ENCODE measurements at regions not wholly inside any gene's neighbourhood (a gene's known extent, or its start where the extent isn't known, plus 50 kb on each side); places are given as distances from the start of the nearest gene placed in this dataset.

DNA sequence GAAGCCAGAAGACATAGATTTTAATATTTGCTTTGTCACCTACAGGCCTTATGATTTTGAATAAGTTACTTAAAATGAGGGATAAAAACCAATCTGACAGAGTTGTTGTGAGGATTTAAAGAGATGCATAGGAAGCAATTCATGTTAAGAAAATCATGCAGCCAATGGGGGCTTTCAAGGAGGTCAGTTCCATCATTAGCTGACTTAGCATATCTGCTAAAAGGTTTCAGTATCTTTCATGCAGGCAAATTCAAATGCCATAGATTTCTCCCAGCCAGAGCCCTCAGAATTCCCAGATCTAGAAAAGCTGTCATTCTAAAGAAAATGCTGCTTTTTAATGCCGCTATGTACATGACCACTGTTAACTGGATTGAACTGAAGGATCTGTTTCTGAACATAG, 176.1 kb downstream of the GOLIM4 start:
- Histone ChIP-seq H3K27me3 (no peaks in the 10 kb centered on the region), H3K9me3 (no peaks in the 10 kb centered on the region), H3K9ac (ENCODE audit: low read depth in 2 of 2, low read length in 2 of 2) (no peak overlapping the region), H3K36me3 (no peaks in the 10 kb centered on the region), H3K27ac (no peak overlapping the region), H3K4me1 (no peaks in the 10 kb centered on the region), H3K4me3 (no peak overlapping the region)
- intact Hi-C loops (cut with DNase I) = no loop called here
- no peak for DNase-seq
- TF ChIP-seq, protein P1, sequence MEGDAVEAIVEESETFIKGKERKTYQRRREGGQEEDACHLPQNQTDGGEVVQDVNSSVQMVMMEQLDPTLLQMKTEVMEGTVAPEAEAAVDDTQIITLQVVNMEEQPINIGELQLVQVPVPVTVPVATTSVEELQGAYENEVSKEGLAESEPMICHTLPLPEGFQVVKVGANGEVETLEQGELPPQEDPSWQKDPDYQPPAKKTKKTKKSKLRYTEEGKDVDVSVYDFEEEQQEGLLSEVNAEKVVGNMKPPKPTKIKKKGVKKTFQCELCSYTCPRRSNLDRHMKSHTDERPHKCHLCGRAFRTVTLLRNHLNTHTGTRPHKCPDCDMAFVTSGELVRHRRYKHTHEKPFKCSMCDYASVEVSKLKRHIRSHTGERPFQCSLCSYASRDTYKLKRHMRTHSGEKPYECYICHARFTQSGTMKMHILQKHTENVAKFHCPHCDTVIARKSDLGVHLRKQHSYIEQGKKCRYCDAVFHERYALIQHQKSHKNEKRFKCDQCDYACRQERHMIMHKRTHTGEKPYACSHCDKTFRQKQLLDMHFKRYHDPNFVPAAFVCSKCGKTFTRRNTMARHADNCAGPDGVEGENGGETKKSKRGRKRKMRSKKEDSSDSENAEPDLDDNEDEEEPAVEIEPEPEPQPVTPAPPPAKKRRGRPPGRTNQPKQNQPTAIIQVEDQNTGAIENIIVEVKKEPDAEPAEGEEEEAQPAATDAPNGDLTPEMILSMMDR (IDR thresholded peaks at IDR 0.05) = no peak

DNA sequence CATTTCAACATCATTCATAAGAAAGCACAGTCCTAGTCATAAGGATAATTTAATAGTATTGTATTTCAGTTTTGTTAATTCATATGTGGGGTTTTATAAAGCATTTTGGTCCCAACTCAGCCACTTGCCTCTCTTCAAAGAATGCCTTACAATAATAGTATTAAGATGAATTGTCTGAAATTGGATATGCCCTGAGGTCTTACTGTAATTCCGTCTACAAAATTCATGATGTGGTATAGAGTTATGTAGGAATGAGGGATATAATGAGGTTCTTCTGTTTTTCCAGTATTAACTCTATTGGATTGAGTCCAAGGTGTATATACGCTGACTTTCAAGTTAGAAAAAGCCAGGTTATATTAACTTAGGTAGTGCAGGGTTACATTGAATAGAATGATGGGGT, 177.0 kb downstream of the GOLIM4 start:
- intact Hi-C loops (cut with DNase I) = no loop called here
- H3K27me3 ChIP-seq = no peaks in the 10 kb centered on the region
- no peaks in the 10 kb centered on the region for H3K9me3 ChIP-seq
- DNase-seq = no peak
- H3K36me3 ChIP-seq = no peaks in the 10 kb centered on the region
- no peak overlapping the region for H3K27ac ChIP-seq
- H3K9ac ChIP-seq (ENCODE audit: low read depth in 2 of 2, low read length in 2 of 2) = no peak overlapping the region
- TF ChIP-seq, protein P1 (IDR thresholded peaks at IDR 0.05) = no peak
- H3K4me3 ChIP-seq = no peak overlapping the region
- no peaks in the 10 kb centered on the region for H3K4me1 ChIP-seq

DNA sequence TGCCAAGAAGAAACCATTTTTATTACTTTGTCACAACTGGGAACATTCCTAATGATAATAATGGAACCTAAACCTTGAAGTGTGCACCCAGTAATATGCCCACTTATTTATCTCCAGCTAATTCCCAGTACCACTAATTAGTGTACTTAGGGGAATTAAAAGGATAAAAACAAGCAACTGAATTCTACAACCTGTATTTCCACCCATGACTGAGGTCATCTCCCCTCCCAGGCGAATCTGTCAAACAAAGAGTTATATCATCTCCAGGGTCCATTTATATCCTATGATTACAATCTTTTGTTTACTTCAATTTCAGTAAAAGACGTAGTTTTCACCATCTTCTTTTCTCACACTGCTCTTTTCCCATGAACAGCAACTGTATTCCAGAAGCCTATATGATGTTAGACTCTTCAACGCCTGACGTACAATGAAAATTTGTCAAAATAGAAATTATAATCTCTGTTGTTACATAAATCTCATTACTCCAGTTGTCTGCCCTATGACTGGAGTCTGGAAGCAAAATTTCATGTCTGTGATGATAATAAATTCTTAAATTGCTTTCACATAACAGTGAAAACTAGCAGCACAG, 177.6 kb downstream of the GOLIM4 start:
- Histone ChIP-seq H3K36me3 (no peaks in the 10 kb centered on the region), H3K27me3 (no peaks in the 10 kb centered on the region), H3K27ac (no peak overlapping the region), H3K4me3 (no peak overlapping the region), H3K9ac (ENCODE audit: low read depth in 2 of 2, low read length in 2 of 2) (no peak overlapping the region), H3K4me1 (no peaks in the 10 kb centered on the region), H3K9me3 (no peaks in the 10 kb centered on the region)
- intact Hi-C loops (cut with DNase I) = no loop called here
- DNase-seq = no peak
- TF ChIP-seq, protein P1 (IDR thresholded peaks at IDR 0.05) = no peak

DNA sequence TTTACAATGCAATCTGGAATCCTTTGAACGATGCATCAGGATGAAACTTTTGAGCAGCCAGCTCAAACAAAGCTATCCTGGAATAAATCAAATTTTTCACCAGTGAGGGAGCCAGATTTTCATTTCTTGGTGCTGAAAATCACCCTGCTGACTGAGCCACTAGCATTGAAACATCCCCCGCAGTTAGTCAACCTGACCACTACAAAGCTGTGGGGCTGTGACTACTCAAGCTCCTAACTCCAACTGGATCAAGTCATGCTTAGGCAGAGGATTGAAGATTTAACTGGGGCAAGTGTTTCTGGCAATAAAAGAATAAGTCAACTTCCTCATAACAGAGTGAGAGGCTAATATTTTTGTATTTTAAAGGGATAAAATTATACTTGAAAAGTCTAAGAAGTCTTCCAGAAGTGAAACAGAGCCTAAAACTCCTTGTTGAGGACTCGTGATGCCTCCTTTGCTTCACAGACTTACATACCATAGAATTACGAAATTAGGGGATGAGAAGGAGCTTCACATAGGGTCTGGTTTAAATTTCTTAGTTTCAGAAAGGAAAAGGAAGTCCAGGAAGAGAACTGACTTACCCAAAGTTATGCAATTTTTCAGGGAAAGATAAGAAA, 177.8 kb downstream of the SERPINI1 start:
- H3K4me3 ChIP-seq = no peak overlapping the region
- no peaks in the 10 kb centered on the region for H3K36me3 ChIP-seq
- no peak overlapping the region for H3K27ac ChIP-seq
- no peaks in the 10 kb centered on the region for H3K9me3 ChIP-seq
- H3K9ac ChIP-seq (ENCODE audit: low read depth in 2 of 2, low read length in 2 of 2) = no peak overlapping the region
- no peaks in the 10 kb centered on the region for H3K4me1 ChIP-seq
- TF ChIP-seq, protein P1 (IDR thresholded peaks at IDR 0.05) = no peak
- no peaks in the 10 kb centered on the region for H3K27me3 ChIP-seq
- no peak for DNase-seq
- intact Hi-C loops (cut with DNase I) = no loop called here

DNA sequence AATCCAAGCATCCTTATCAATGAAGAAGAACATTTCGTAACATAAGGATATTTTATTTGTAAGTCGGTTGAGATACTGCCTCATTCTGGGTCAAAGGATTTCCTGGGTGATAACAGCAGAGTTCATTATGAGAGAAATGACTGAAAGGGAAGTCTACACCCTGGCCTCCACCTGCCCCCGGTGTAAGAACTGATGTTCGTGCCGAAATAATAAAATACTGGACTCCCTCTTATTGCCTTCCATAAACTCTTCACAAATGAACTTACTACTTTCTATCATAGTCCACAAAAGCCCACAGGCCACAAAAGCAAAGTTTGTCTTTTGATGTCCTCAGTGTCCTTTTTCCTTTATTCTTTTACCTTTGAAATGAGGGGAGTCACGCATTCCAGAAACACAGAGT, 174.4 kb downstream of the SERPINI1 start:
- no peaks in the 10 kb centered on the region for H3K27me3 ChIP-seq
- no peak overlapping the region for H3K9ac ChIP-seq (ENCODE audit: low read depth in 2 of 2, low read length in 2 of 2)
- no peaks in the 10 kb centered on the region for H3K4me1 ChIP-seq
- TF ChIP-seq, protein P1 (IDR thresholded peaks at IDR 0.05) = no peak
- H3K36me3 ChIP-seq = no peaks in the 10 kb centered on the region
- no peak for DNase-seq
- H3K9me3 ChIP-seq = no peaks in the 10 kb centered on the region
- intact Hi-C loops (cut with DNase I) = no loop called here
- no peak overlapping the region for H3K4me3 ChIP-seq
- H3K27ac ChIP-seq = no peak overlapping the region

Data from colonic mucosa (tissue), 4 donors.